ENCODE measurements at regions not wholly inside any gene's neighbourhood (a gene's known extent, or its start where the extent isn't known, plus 50 kb on each side); places are given as distances from the start of the nearest gene placed in this dataset.

DNA sequence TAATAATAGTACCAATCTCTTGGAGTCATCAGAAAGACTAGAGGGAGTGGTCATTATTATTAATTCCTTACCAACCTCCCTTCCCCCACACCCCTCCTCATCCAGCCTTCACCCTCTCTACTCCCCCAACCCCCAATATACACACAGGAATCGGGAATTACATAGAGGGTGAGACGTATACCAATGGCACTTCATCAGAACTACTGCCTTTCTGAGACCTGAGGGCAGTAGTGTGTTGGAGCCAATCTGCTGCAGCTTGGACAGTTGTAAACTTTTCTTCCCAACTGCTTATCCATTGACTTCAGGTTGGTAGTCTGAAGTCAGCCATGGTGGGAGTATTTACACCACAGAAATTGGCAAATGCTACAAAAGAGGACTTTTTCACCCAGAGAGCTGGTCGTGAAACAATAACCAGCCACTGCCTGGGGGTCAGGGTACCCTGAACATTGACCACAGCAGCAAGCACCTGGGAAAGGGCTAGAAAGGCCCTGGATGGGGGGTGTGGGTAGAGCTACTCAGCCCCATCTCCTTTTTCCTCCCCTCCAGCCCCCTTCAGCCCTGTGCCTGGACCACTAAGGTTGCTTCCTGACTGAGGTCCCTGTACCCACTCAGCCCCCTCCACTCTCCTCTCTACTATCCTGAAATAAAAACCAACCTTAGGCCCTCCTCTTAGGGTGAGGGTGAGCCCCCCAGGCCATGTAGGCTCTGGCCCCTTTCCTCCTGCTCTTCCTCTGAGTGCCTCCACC lies 161.5 kb downstream of the MRPL14 start:
- no peak for DNase-seq

- no peak for DNase-seq
Observed at GRCh38 chr6:43964659-43965570, 162.3 kb downstream of the MRPL14 start.

- DNase-seq: no peak
Observed at GRCh38 chr6:43963877-43964658, 163.2 kb downstream of the MRPL14 start.

DNA sequence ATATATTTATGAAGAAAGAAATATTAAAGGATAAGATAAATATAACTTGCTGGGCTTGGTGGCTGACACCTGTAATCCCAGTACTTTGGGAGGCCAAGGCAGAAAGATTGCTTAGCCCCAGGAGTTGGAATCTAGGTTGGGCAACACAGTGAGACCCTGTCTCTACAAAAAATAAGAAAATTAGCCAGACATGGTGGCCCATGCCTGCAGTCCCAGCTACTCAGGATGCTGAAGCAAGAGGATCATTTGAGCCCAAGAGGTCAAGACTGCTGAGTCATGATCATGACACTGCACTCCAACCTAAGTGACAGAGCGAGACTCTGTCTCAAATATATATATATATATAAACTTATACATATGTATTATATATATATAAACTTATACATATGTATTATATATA lies 164.0 kb downstream of the MRPL14 start:
- no peak for DNase-seq

DNA sequence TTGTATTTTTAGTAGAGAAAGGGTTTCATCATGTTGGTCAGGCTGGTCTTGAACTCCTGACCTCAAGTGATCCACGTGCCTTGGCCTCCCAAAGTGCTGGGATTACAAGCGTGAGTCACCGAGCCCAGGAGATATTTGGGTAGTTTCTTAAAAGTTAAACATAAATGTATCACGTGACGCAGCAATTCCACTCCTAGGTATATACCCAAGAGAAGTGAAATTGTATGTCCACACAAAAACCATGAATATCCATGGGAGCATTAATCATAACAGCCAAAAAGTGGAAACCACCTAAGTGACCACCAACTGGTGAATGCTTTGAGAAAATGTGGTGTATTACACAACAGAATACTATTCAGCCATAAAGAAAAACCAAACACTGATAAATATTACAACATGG lies 164.8 kb downstream of the MRPL14 start:
- no peak for DNase-seq

- DNase-seq: no peak
Observed at GRCh38 chr6:43957273-43957672, 170.0 kb downstream of the MRPL14 start.

DNA sequence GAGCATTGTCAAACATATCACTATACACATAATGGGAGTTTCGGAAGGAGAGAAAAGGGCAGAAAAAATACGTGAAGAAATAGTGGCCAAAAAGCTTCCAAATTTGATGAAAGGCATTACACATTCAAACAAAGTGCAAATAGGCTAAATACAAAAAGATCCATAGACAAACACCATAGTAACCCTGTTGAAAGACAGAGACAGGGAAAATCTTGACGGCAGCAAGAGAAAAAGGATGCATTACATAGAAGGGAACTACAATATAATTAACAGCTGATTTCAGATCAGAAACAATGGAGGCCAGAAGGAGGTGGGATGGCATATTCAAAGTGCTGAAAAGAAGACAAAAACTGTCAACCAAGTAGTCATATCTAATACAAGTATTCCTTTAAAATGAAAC lies 170.8 kb downstream of the MRPL14 start:
- no peak for DNase-seq

DNA sequence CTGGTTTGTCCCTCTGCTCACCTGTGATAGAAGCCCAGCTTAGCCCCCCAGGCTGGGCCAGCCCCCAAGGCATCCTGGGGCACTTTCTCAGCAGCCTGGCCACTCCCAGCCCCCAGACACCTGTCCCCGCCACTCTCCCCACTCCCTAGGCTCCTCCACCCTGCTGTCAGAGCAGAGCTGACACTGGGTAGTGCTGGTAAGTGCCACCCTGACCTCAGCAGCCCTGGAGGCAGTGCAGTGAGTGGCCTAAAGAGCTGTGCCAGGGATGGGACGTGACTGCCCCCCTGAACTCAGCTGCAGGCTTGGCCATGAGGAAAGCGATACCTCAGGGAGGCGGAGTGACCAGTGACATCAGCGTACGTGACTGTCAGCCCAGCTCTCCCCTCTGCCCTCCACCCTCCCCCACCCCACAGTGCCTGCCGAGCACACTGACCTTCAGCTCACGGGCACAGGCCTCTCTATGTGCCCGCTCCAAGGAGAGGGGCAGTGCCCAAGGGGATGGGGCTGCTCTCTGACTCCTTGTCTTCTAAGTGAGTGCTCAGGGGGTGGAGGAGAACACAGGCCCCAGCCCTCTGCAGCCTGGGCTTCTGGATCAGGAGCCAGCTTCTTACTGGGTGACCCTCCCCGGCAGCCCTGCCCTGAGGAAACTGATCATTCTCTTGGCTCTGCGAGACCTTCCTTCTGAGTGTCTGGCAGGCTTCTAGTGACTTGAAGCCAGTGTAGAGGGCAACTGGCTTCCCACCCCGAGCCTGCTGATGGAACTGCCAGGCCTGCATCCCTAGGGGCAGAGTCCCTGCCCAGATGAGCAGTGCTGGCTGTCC lies 172.7 kb downstream of the MRPL14 start:
- DNase-seq: no peak

DNA sequence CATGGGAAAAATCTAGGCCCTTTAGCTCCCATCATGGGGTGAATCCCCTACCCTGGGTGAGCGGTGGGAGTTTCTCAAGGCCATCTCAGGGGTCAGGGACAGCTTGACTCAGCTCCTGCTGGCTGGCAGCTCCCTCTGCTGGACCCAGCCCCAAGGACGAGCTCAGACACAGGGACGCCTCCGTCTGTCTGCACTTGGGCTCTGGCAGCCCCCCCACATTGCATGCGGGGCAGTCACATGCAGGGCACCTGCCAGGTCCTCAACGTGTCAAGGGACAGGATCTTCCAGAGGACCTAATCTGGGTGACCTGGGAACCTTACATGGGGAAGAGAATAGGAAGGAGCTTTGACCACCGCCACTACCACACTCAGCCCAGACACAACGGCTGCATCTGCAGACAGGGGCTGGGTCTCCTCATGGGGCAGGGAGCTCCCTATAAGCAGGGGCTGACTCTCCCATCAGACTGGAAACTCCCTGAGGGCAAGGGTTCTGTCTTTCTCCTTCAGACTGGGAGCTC lies 173.4 kb downstream of the MRPL14 start:
- DNase-seq: no peak

GRCh38 chr6:43953256-43953655 lies 174.0 kb downstream of the MRPL14 start:
- no peak for DNase-seq

- DNase-seq: no peak
Observed at GRCh38 chr6:43952746-43953145, 174.5 kb downstream of the MRPL14 start.

DNA sequence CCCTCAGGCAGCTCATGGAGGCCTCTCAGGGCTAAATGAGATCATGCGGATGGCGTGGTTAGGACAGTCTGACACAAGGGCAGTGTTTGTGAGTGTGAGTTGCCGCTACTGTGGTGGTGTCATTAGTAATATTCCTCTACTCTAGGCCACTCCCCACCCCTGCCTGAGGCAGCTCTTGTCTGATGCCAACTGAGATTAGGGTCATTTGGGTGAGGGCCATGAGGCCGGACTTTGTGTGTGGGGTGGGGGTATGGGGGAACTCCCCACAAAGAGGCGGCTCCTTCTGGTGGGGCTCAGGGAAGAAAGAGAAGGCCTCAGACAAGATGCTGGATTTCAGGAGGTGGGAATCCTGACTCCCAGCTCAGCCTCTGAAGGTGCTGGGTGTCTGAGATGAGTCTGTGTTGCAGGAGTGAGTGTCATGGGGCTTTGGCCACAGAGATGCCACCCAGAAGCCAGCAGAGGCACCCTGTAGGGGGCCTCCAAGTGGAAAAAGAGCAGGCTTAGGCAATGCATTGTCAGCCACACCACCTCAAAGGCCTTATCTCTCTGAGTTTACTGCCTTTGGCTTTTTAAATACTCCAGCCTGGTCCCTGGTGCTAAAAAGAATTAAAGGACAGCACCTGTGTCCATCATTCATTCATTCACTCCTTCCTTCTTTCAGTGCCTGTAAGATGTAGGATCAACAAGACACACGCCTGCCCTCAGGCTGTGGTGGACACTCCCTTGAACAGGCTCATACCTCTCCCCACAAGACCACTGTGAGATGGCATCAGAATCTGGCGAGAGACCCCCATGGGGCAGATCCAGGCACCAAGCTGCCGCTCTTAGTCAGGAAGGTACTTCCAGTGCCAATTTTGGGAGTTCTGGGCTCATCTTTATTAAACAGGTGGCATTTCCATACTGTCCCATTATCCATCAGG lies 175.2 kb downstream of the MRPL14 start:
- DNase-seq: no peak

- no peak for DNase-seq
Observed at GRCh38 chr6:43951063-43951755, 176.0 kb downstream of the MRPL14 start.

- DNase-seq: no peak
Observed at GRCh38 chr6:43950731-43951062, 176.6 kb downstream of the MRPL14 start.

- DNase-seq: no peak
Observed at GRCh38 chr6:43950051-43950605, 177.1 kb downstream of the MRPL14 start.

GRCh38 chr6:43949551-43949991 lies 177.7 kb downstream of the MRPL14 start:
- no peak for DNase-seq

DNA sequence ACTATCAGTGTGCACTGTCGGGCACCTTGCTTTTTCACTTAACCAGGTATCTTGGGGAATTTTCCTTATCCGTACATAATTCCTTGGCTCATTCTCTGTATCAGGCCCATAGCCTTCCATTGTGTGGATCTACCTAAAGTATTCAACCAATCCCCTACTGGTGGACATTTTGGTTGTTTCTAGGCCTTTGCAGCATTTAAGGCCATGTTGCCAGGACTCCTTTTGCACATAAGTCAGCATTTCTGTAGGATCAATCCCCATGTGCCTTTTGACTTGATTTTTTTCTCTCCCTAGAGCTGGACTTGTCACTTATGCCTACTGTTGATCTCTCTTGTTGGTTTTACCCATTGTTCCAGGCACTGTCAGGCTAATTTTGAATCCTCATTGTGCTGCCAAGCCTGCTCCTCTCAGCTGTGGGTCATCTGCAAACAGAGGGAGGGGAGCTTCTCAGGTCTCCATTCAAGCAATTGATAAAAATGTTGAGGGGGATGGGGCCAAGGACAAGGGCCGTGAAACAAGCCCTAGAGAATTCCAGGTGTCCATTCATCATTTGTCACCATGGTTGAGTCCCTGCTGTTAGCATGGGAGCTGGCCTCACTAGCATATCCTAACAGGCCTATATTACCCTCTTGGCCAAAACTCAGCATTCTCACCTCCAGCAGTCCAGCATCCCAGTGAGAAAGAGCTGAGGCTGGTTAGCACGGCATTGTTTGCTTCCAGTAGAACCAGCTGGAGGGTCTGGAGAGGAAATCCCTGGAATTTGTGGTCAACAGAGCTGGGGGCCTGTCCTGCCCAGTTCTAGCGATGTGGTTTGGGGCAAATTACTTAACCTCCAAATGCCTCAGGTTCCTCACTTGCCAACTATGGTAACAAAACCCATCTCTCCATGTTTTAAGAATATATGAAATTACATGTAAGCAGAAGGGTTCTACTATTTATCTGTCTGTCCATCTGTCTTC lies 178.4 kb downstream of the MRPL14 start:
- DNase-seq: no peak

DNA sequence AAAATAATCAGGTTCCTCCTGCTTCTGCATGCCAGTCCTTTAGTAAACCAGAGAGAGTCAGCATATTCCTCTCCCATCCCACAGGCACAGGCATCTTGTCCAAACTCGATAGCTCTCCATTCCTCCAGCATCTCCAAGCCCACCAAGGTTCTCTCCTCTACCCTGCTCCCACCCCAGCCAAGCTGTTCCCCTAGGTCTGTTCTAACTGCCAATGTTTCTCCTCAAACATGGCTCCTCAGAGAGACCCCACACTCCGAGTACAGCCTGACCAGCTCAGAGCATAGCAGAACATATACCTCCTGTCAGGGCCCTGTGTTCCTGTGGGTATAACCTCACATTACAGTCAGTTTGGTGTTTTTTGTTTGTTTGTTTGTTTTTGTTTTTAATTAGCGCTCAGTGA lies 177.8 kb downstream of the VEGFA start:
- no peak for DNase-seq

Data from NCI-H1417 treated with DMSO at 0.1 percent for 48 hours (cell line).